ENCODE measurements at regions not wholly inside any gene's neighbourhood (a gene's known extent, or its start where the extent isn't known, plus 50 kb on each side); places are given as distances from the start of the nearest gene placed in this dataset.

DNA sequence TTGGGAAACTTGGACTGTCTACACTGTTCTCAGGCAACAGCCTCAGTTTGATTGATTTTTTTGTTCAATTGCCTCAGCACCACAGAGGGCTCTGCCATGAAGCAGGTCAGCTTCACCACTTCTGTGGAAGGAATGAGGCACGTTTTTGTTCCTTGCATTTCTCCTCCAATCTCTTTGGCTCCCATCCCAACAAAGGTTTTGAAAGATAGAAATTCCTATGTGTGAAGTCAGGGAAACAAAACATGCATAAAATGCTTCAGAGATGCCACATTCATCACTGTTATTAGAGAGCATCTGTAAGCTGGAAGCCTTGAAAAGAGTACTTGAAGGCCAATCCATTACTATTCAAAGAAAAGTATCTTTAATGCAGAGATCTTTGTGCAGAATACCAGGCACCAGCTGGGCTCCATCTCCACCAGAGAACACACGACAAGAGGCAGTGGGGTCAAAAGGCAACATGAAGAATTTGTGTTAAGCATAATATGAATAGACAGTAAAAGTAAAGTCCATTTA lies 249.1 kb upstream of the LYZL1 start:
- TF ChIP-seq, protein P1, sequence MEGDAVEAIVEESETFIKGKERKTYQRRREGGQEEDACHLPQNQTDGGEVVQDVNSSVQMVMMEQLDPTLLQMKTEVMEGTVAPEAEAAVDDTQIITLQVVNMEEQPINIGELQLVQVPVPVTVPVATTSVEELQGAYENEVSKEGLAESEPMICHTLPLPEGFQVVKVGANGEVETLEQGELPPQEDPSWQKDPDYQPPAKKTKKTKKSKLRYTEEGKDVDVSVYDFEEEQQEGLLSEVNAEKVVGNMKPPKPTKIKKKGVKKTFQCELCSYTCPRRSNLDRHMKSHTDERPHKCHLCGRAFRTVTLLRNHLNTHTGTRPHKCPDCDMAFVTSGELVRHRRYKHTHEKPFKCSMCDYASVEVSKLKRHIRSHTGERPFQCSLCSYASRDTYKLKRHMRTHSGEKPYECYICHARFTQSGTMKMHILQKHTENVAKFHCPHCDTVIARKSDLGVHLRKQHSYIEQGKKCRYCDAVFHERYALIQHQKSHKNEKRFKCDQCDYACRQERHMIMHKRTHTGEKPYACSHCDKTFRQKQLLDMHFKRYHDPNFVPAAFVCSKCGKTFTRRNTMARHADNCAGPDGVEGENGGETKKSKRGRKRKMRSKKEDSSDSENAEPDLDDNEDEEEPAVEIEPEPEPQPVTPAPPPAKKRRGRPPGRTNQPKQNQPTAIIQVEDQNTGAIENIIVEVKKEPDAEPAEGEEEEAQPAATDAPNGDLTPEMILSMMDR (IDR thresholded peaks at IDR 0.05; ENCODE audit: low read length): no peak
- no peak for TF ChIP-seq EZH2 (IDR thresholded peaks at IDR 0.05; ENCODE audit: borderline replicate concordance, low read length)

Measured in OCI-LY1 (cell line).